ENCODE measurements at regions not wholly inside any gene's neighbourhood (a gene's known extent, or its start where the extent isn't known, plus 50 kb on each side); places are given as distances from the start of the nearest gene placed in this dataset.

- DNase-seq, result no peak
Observed at GRCh38 chr12:97989366-97989940, 525.9 kb upstream of the TMPO start.

DNA sequence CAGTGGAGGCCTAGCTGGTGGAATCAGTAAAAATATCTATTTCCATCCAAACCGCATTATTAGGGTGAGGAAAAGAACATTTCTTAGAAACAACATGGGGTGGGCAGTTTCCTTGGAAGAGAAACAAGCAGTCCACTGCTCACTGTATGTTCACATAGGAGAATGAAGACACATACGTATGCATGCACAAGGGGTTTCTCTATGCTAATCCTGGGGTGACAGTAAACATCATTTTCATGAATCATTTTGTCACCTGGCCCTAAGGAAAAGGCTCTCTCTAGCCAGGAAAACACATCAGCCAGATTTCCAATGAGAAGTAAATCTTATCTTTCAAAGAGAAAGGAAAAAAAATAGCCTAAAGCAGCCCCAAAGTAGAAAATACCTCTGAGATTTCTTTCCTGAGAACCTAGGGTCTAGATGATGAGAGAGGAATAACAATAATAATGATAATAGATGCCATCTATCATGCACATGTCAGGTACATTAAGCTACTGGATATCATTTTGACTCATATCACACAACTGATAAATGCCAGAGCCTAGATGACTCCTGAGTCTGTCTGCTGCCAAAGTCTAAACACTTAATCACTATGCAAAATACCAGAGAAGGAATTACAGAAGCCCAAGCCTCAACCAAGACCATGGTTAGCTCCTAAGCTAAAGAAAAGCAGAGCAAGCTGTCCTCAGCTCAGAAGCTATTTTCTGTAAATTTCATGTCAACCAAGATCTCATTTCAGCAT, 520.5 kb upstream of the TMPO start:
- no peak for DNase-seq

GRCh38 chr12:97995559-97995958, 519.8 kb upstream of the TMPO start:
- DNase-seq, result no peak

- no peak for DNase-seq
Observed at GRCh38 chr12:98001430-98001829, 514.0 kb upstream of the TMPO start.

- no peak for DNase-seq
Observed at GRCh38 chr12:98002887-98003493, 512.4 kb upstream of the TMPO start.

- no peak for DNase-seq
Observed at GRCh38 chr12:98007963-98008362, 507.4 kb upstream of the TMPO start.

- no peak for DNase-seq
Observed at GRCh38 chr12:98013560-98013959, 501.8 kb upstream of the TMPO start.

GRCh38 chr12:98018836-98019235, 496.6 kb upstream of the TMPO start:
- DNase-seq, result no peak

GRCh38 chr12:98020376-98020775, 495.0 kb upstream of the TMPO start:
- DNase-seq, result no peak

- DNase-seq, result no peak
Observed at GRCh38 chr12:98022961-98023360, 492.4 kb upstream of the TMPO start.

DNA sequence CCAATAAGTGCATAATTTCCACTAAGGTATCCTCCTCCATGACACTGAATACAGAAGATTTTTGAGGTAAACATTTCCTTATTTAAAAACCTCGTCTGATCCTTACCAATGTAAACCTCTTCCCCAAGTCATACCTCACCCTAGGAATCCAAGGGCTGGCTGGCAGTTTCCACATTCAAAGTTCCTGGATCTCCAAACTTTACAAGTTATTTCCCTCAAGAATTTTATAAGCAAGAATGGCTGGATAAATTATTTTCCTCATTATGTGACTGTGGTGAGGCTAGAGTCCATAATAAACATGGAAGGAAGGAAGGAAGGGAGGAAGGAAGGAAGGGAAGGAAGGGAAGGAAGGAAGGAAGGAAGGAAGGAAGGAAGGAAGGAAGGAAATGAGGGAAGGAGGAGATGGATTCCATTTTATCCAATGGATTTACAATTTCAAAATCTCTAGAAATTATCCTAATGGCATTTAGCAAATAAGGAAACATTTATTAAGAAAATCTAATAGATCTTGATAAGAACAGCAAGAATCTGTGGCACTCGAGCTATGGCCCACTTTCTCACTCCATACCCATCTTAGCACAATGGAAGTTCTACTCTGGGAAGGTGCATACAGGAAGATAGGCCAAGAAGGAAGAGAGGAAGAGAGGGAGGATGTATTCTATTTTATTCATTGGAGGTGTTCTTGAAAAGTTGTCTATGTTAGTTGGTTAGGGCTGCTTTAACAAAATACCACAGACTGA, 477.8 kb upstream of the TMPO start:
- no peak for DNase-seq

GRCh38 chr12:98042668-98043067, 472.7 kb upstream of the TMPO start:
- no peak for DNase-seq

DNA sequence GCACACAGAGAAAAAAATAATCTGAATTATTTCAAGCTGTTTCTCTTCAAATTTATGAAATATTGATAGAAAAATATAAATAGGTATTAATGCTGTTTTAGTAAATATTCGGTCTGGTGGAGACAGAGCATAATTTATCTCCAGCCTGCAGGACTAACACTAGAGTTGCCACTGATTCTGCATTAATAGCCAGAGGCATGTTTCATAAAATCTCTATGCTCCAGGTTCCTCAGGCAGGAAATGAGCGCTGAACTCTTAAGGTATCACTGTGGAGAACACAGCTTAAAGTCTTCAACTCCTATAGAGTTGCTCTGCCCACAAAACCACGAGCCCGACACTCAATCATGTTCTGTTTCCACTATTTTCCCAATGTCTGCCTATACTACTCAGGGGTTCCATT, 470.0 kb upstream of the TMPO start:
- no peak for DNase-seq

DNA sequence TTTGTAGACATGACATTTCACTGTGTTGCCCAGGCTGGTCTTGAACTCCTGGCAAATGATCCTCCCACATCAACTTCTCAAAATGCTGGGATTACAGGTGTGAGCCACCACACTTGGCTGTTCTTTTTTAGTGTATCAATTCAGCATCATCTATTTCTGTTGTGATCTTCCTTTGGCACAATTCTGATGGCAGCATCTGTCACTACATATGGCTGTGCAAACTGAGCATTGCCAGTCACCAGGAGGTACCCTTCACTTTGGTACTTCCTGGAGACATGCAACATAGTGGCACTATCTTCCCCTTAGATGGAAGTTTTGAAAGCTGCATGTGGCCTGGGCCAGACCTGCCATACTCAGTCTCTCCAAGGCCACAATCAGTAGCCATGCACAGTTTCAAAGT, 467.1 kb upstream of the TMPO start:
- no peak for DNase-seq

GRCh38 chr12:98053202-98053601, 462.2 kb upstream of the TMPO start:
- no peak for DNase-seq

- DNase-seq, result no peak
Observed at GRCh38 chr12:98057701-98058100, 457.7 kb upstream of the TMPO start.

DNA sequence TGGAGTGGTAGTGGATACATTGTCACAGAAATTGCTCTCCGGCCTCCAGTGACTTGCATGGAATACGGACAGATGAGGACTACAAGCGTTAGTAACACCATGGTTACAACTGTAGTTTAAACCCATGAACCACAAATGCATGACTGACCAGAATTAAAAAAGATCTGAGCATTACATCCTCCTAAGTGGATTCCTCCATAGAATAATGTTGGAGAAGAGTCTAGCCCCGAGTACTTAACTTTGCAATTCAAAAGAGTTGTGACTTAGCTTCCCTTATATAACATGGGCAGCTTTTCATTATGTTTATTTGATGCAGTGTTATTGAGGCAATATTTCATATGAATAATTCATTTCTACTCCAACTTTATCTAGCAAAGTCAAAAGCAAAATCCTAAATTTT, 457.2 kb upstream of the TMPO start:
- DNase-seq, result no peak

- DNase-seq, result no peak
Observed at GRCh38 chr12:98058838-98059237, 456.6 kb upstream of the TMPO start.

- DNase-seq, result no peak
Observed at GRCh38 chr12:98059659-98060343, 455.6 kb upstream of the TMPO start.

DNA sequence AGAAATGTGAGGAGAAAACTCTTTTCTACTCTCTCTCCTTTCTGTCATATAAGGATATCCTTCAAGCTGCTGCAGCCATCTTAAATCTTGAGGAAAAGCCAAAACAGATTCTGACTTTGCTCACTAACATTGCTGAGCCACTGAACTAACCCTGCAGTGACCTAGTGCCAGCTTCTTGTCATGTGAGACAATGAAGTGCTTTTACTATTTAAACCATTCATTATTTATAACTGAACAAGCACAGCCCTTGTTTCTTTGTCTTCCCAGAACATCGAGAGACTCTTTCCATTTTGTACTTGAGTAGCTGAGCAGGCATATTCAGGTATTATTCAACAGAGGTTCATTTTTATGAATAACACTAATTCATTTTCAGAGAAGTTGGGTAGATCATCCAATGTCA, 455.0 kb upstream of the TMPO start:
- DNase-seq, result no peak

DNA sequence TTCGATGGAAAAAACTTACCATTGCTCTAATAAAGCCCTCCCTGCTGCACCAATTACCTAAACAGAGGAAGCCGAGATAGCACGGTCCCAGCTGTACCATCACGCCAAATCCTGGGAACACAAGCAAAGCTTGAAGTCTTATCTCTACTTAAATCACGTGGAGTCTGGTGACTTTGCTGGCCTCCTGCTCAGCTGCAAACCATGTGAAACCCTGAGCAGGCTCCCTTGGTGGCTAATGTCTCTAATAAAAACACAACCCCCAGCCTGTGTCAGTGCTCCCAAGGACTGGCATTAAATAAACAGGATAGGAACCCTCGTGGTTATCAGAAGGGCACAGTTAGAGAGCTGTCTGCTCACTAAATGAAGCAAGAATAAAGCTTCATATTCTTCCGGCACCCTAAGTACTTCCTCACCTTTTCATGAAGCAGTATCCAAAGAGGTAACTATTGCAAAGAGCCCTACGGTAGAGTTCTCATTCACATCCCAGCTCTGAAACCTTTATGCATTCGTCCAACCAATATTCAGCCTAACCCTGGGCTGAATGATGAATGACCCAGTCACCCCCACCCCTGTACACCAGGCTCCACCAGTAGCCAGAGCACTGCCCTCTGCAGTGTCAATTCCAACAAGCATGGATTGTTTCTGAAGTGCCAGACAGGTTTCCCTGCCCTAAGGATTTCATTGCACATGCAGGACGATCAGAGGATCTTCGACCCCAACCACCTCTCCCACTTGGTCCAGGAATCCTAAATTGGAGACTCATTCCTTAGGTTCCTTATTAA, 452.7 kb upstream of the TMPO start:
- DNase-seq, result no peak

GRCh38 chr12:98064501-98064900, 450.9 kb upstream of the TMPO start:
- no peak for DNase-seq

Data from stimulated activated naive CD4-positive, alpha-beta T cell (primary cell).